NCI-H82 (cell line): ENCODE measurements at regions not wholly inside any gene's neighbourhood (a gene's known extent, or its start where the extent isn't known, plus 50 kb on each side); places are given as distances from the start of the nearest gene placed in this dataset.

ENCODE experiments used
- DNase-seq: peaks from one replicate; lab custom pipeline; 2025; lab: John Stamatoyannopoulos, UW

GRCh38 chr16:79334127-79334526, 266.4 kb downstream of the MAF start:
- peak; percentile 6 for DNase-seq

GRCh38 chr16:79331066-79331465, 269.5 kb downstream of the MAF start:
- DNase-seq = no peak

DNA sequence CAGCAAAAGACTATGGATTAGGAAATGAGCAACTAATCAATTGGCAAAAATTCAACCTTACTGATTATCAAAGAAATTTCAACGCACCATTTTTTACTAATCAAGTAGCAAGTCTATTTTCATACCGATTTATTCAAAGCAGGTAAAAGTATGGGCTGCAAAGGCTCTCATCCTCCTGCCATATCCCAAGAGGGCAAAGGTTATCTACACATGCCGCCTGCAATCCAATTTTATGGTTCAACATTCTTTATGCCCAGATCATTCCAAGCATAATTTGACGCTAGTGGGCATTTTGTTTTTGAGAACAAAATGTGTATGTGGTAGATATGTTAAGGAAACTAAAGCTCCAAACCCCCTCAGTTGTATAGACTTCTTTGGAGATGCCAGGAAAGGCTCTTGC, 270.6 kb downstream of the MAF start:
- no peak for DNase-seq

DNA sequence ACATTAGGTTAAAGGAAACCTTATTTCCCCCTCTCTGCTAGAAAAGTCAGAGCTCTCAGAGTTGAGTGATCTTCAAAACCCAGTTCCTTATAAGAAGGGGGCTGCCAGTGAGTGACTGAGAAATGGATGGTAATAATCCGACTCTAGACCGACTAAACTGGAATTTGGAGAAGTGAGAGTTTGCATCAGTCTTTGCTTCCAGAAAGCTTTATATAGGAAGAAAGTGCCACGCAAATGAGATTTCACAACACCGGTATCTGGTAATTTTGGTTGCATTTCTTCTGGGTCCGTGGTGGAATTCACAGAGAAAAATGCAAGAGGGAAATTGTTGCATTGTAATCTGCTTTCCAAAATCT, 271.4 kb downstream of the MAF start:
- DNase-seq = no peak

DNA sequence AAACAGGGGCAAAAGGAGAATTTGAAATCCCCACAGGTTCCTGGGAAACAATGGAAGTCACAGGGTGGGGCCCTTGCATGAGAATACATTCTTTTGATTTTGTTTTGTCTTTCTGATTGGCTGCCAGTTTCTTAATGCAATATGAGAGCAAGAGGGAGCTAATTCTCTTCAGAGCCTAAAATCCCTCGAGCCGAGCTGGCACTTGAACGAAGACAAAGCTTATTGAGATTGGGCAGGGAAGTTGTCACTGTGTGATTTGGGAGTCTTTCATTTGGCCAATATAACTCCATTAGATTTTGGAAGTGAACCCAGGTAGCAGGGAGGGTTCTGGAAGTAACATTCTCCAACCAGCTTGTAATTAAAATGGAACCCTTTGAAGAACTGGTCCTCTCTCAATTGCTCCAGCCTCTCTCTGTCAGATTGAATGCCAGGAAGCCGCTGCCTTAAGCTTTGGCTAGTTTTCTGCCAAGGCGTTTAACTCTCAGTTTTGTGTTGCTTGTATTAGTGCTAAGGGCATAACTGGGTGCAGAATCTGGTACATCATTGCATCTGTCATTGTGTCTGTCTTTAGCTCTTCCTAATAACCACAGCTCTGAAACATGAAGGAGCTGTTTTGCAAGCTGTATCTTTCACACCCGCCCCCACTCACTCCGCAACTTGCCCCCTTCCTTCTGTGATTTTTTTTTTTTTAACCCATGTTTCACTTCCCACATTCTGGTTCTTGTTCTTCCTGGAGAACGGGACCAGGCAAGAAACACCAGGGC, 272.0 kb downstream of the MAF start:
- DNase-seq = peak; percentile 0

DNA sequence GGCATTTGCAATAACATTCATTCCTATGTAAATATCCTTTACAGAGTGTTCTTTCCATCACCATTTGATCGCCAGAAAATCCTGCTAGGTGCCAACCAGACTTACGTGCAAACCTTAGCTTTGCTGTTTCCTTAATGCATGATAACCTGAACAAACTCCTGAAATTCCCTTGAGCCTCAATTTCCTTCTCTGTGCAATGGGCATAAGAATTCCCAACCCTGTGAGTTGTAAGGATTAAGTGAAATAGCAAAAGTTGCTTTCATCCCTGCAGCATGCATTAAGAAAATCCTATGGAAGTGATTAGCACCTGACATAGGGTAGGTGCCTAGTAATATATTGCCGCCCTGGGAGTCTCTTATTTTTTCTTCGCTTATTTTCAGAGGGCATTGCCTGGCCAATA, 272.7 kb downstream of the MAF start:
- no peak for DNase-seq

DNA sequence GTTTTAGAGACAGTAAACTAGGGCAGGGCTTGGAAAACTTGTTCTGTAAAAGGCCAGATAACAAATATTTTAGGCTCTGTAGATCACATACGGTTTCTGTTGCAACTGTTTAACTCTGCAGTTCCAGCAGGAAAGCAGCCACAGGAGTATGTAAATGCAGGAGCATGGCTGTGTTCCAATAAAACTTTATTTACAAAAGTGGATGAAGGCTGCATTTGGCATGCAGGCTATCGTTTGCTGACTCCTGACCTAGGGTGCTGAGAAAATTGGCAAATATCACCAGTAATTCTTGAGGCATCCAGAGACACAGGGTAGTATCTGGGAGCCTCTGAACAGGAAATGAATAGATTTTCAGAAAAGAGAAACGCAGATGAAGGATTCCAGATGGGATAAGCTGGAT, 274.0 kb downstream of the MAF start:
- DNase-seq = no peak

- DNase-seq = no peak
Measured at GRCh38 chr16:79325226-79325945, 275.2 kb downstream of the MAF start.

GRCh38 chr16:79320956-79321355, 279.6 kb downstream of the MAF start:
- DNase-seq = no peak

- no peak for DNase-seq
Measured at GRCh38 chr16:79318143-79318899, 282.2 kb downstream of the MAF start.

DNA sequence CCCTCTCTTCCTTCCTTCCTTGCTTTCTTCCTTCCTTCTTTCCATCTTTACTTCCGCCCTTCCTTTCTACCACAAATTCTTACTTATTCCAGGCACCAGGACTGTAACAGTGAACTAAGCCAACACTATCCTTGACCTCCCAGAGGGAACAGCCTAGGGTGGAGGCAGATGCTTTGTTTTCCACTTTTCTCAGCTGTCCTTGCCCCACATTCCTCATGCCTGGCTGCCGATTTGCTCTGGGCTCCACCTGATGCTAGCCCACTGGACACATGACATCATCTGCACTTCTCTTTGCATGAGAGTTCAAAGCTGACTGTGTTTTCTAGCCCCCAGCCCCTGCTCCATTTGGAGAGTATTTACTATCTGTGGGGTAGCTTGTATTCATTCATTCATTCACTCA, 283.0 kb downstream of the MAF start:
- no peak for DNase-seq

- DNase-seq = no peak
Measured at GRCh38 chr16:79317026-79317425, 283.5 kb downstream of the MAF start.

DNA sequence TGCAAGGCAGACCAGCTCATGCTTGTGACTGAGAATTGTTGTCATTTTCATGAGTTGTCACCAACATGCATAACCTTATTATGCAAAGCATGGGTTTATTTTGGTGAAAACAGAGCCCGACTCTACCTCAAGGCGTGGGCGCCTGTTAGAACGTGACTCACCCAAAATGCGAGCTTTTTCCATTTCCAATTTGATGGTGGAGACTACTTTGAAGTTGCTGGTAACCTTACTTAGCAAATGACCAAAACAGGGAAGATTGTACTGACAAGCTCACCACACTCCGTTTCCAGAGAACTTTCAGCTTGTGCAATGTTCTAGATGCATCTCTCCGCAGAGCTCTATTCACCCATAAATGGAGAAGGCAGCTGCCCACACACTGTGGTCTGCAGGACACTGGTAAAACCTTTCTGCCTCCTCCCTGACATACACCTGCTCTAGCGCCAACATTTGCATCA, 284.5 kb downstream of the MAF start:
- no peak for DNase-seq

DNA sequence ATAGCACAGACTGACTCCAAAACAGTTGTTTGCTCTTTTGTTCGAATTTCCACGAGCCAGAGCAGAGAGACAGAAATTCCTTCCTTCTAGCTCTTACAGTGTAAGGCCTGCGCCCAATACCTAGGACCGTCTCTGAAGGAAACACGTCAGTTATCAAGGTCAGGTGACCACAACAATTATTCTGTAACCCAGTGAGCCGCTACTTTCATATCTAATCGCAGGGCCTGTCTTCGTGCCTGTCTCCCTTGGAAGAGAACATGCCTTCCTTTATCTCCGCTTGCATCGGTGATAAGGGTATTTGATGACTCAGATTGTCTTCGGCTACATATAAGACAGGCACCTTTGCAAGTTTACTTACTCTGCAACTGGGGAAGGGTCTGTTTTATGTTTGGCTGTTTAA, 288.0 kb downstream of the MAF start:
- DNase-seq = no peak

DNA sequence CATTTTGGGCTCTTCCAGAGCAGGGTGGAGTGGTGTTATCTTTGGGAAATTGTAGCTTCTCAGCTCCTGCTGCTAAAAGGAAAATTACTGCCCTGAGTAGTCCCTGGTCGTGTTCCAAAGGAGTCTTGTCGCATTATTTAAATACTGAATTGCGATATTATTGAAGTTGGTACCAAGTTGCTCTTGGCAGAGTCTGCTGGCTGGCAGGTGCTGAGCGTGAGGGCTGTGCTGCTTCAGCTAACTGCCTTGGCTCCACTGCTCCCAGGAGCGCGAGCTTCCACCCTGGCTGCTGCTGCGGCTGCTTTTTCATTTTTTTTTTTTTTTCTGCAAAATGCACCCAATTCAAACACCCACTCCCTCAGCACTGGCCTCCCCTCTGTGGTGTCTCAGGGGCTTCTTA, 289.8 kb downstream of the MAF start:
- no peak for DNase-seq

DNA sequence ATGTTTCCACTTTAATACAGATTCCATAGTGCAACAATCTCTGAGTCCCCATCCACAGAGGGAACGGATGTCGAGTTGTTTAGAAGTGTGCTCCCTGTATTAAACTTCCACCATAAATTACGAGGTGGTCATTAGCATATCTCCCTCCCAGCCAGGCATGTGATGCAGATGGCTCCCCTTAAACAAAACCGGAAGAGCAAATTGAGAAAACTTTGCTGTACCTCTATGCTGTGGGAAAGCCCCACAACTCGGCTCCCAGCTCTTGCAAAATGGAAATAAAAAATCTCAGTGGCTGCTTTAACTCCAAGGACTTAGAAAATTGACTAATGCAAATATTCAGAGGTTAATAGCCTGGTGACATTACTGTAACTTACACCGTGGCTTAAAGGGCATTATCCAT, 290.9 kb downstream of the MAF start:
- DNase-seq = no peak

GRCh38 chr16:79307214-79307613, 293.3 kb downstream of the MAF start:
- DNase-seq = no peak

DNA sequence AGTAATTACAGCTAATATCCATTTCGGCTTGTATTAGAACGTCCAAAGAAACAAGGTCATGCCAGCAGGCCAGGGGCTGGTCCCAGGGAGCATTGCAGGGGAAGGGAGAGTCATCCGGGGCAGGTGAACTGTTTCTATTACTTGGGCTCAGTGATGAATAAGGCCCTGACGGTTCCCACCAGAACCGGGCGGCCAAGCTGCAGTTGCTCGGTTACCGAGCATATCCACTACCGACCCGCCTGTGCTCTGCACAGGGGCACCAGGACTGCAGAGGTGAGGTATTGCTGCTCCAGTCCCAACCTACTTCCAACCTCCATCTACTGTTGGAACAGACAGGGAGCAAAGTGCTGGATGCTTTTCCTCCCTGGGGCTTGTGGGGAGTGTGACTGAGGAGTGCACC, 295.5 kb downstream of the MAF start:
- DNase-seq = no peak

DNA sequence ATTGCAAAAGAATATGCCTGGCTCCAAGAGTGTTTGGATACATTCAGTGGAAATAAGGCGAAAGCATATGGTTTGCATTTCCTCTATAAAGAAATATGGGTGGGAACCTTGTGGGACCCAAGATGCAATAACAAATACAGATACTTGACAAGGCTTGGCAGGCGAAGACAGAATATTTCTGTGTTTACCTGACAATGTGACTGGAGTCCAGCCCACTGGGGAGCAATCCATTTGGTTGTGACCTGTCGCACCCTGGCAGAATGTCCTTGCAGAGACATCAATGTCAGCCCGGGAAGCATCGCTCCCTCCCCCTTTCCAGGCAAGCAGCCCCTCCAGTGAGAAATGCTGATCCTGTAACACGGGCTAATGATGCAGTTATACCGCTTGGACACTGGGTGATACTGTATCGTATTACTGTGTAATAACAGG, 296.6 kb downstream of the MAF start:
- no peak for DNase-seq

GRCh38 chr16:79303206-79303605, 297.3 kb downstream of the MAF start:
- no peak for DNase-seq

GRCh38 chr16:79302731-79303130, 297.8 kb downstream of the MAF start:
- DNase-seq = no peak

DNA sequence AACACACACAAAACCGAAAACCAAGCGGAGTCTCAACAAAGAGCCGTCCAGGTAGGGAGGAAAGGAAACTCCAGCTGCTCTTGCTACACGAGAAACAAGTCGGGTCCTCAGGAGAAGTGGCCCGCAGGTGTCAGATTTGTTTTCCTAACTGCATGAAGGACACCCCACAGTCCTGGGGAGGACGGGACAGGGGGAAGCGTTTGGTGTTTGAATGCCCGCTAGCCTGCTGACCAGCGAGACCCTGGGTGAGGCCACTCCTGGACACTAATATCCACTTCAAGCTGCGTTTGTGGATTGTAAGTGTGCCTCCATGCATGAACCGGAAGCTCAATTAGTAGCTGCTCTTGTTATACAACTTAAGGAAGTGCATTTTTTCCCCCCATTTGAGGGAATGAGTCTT, 299.5 kb downstream of the MAF start:
- no peak for DNase-seq
